Peyer's patch (tissue), 4 donors: ENCODE measurements at regions not wholly inside any gene's neighbourhood (a gene's known extent, or its start where the extent isn't known, plus 50 kb on each side); places are given as distances from the start of the nearest gene placed in this dataset.

Experiments used
- DNase-seq, 3 donors: peaks; one replicate each; pipeline ENCODE4 v3.0.0-alpha.2; 2017 to 2019
- H3K27ac ChIP-seq, 4 donors: fragments of 200-600 bp; sonication (generic); one replicate each; pipeline ENCODE4 v1.5.1; 2016 to 2019
- H3K27me3 ChIP-seq, 2 donors: fragments of 200-600 bp; sonication (generic); one replicate each; pipeline ENCODE4 v1.5.1; 2019
- H3K36me3 ChIP-seq, 3 donors: fragments of 200-600 bp; sonication (generic); one replicate each; pipeline ENCODE4 v1.5.1; 2016 to 2019
- H3K4me1 ChIP-seq, 4 donors: fragments of 200-600 bp; sonication (generic); one replicate each; pipeline ENCODE4 v1.5.1; 2016 to 2019
- H3K4me3 ChIP-seq, 4 donors: fragments of 200-600 bp; sonication (generic); 1 replicate in 3 of 4; 2 replicates in 1 of 4; pipeline ENCODE4 v1.5.1; 2016 to 2019; ENCODE audit warnings: mild to moderate bottlenecking in 1 of 4
- H3K9me3 ChIP-seq, 4 donors: fragments of 200-600 bp; sonication (generic); one replicate each; pipeline ENCODE4 v1.5.1; 2016 to 2019; ENCODE audit warnings: mild to moderate bottlenecking in 1 of 4
- CTCF ChIP-seq, 6 experiments: fragments of 450-650 bp in 4 of 6; fragments of 200-600 bp in 2 of 6; sonication (generic) in 1 of 6; IDR thresholded peaks; one replicate each; pipeline ENCODE4 v1.5.1; 2017 to 2019; ENCODE audit warnings: antibody characterized with exemption in 6 of 6, mild to moderate bottlenecking in 3 of 6, moderate library complexity in 1 of 6
- POLR2A ChIP-seq, 2 donors: fragments of 450-650 bp; IDR thresholded peaks; one replicate each; pipeline ENCODE4 v1.5.1; 2017; ENCODE audit warnings: antibody characterized with exemption in 2 of 2, mild to moderate bottlenecking in 2 of 2, moderate library complexity in 2 of 2

DNA sequence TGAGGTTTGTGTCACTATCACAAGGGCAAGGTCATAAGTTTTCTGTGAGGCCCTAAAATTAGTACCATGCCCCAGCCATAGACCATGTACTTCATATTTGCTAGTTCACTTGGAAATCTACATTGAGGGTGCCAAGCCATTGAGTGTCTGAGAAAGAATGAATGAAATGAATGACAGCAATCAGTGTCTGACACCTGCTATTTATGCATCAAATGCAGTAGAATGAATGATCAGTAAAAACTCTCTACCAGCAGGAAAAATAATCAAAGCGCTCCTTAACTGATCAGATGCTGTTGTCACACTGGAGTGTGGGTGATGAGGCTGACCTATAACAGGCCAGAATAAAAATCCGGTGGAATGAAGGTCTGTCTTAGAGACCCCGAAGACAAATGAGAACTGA lies 467.9 kb upstream of the B3GAT1 start:
- Histone ChIP-seq H3K9me3 (peaks cover 0 to 4% (median 0%) of the 10 kb centered on the region in 4 donors), H3K4me3 (no peak overlapping the region)

GRCh38 chr11:134879341-134879740 lies 467.3 kb upstream of the B3GAT1 start:
- no peak for DNase-seq
- H3K4me3 ChIP-seq: no peak overlapping the region
- no peaks in the 10 kb centered on the region for H3K4me1 ChIP-seq
- no peaks in the 10 kb centered on the region for H3K36me3 ChIP-seq
- H3K27ac ChIP-seq: no peak overlapping the region
- TF ChIP-seq CTCF (IDR thresholded peaks at IDR 0.05) (no peak), POLR2A (IDR thresholded peaks at IDR 0.05) (no peak)
- no peaks in the 10 kb centered on the region for H3K27me3 ChIP-seq
- H3K9me3 ChIP-seq: peaks cover 0 to 4% (median 0%) of the 10 kb centered on the region in 4 donors

More for the DNA sequence above, 467.9 kb upstream of the B3GAT1 start:
- TF ChIP-seq POLR2A (IDR thresholded peaks at IDR 0.05) (no peak), CTCF (IDR thresholded peaks at IDR 0.05) (no peak)
- Histone ChIP-seq H3K27ac (no peak overlapping the region), H3K27me3 (no peaks in the 10 kb centered on the region), H3K4me1 (no peaks in the 10 kb centered on the region), H3K36me3 (no peaks in the 10 kb centered on the region)
- no peak for DNase-seq

GRCh38 chr11:134878785-134879184 lies 466.7 kb upstream of the B3GAT1 start:
- Histone ChIP-seq H3K27ac (no peak overlapping the region), H3K27me3 (no peaks in the 10 kb centered on the region), H3K4me3 (no peak overlapping the region), H3K4me1 (no peaks in the 10 kb centered on the region), H3K36me3 (no peaks in the 10 kb centered on the region), H3K9me3 (peaks cover 0 to 4% (median 0%) of the 10 kb centered on the region in 4 donors)
- no peak for DNase-seq
- no peak for TF ChIP-seq POLR2A (IDR thresholded peaks at IDR 0.05)
- TF ChIP-seq CTCF (IDR thresholded peaks at IDR 0.05): no peak

DNA sequence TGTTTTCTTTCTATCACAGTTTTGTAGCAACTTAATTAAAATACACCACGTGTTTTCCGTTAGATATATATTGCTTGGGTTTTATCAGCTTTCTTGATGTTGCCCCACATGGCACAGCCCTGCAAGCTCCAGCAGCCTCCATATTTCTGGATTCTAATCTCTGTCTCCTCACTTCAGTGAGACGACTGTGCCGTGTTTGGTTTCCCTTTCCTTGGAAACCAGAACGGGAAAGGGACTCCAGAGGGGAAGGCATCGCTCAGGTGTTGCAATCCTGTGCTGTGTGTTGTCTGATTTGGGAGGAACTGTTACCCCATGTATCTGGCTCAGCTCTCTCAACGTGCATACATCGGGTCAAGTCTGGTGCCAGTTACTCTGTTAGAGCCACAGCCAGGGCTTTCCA lies 464.2 kb upstream of the B3GAT1 start:
- no peaks in the 10 kb centered on the region for H3K4me1 ChIP-seq
- DNase-seq: no peak
- no peaks in the 10 kb centered on the region for H3K27me3 ChIP-seq
- H3K27ac ChIP-seq: no peak overlapping the region
- no peak overlapping the region for H3K4me3 ChIP-seq
- TF ChIP-seq CTCF (IDR thresholded peaks at IDR 0.05) (no peak), POLR2A (IDR thresholded peaks at IDR 0.05) (no peak)
- no peaks in the 10 kb centered on the region for H3K36me3 ChIP-seq
- peaks cover 0 to 4% (median 0%) of the 10 kb centered on the region in 4 donors for H3K9me3 ChIP-seq

- Histone ChIP-seq H3K9me3 (no peaks in the 10 kb centered on the region), H3K27me3 (no peaks in the 10 kb centered on the region), H3K36me3 (no peaks in the 10 kb centered on the region), H3K4me1 (no peaks in the 10 kb centered on the region), H3K4me3 (no peak overlapping the region), H3K27ac (no peak overlapping the region)
- TF ChIP-seq POLR2A (IDR thresholded peaks at IDR 0.05): no peak
- no peak for TF ChIP-seq CTCF (IDR thresholded peaks at IDR 0.05)
- DNase-seq: no peak
These were observed 455.1 kb upstream of the B3GAT1 start for GRCh38 chr11:134866981-134867675.
